ENCODE measurements at regions not wholly inside any gene's neighbourhood (a gene's known extent, or its start where the extent isn't known, plus 50 kb on each side); places are given as distances from the start of the nearest gene placed in this dataset.

- H3K36me3 ChIP-seq (ENCODE audit: control insufficient read depth, insufficient read depth, low read length): no peaks in the 10 kb centered on the region
- no peaks in the 10 kb centered on the region for H3K27me3 ChIP-seq (replicated peaks; ENCODE audit: control insufficient read depth, insufficient read depth, low read length)
- H3K4me3 ChIP-seq (replicated peaks; ENCODE audit: low read depth, low read length): no peak overlapping the region
- no peak for TF ChIP-seq CTCF (IDR thresholded peaks at IDR 0.05; ENCODE audit: insufficient read depth, low read length, poor library complexity, severe bottlenecking)
- DNase-seq (ENCODE audit: extremely low read depth, insufficient read length): no peak
Observed at GRCh38 chr11:38582151-38582550, 1984.1 kb upstream of the RAG2 start.

GRCh38 chr11:38577769-38578168 is 1979.7 kb upstream of the RAG2 start:
- DNase-seq (ENCODE audit: extremely low read depth, insufficient read length): no peak
- H3K27me3 ChIP-seq (replicated peaks; ENCODE audit: control insufficient read depth, insufficient read depth, low read length): no peaks in the 10 kb centered on the region
- no peak for TF ChIP-seq CTCF (IDR thresholded peaks at IDR 0.05; ENCODE audit: insufficient read depth, low read length, poor library complexity, severe bottlenecking)
- no peak overlapping the region for H3K4me3 ChIP-seq (replicated peaks; ENCODE audit: low read depth, low read length)
- H3K36me3 ChIP-seq (ENCODE audit: control insufficient read depth, insufficient read depth, low read length): no peaks in the 10 kb centered on the region

GRCh38 chr11:38562562-38562961 is 1964.5 kb upstream of the RAG2 start:
- no peak for TF ChIP-seq CTCF (IDR thresholded peaks at IDR 0.05; ENCODE audit: insufficient read depth, low read length, poor library complexity, severe bottlenecking)
- DNase-seq (ENCODE audit: extremely low read depth, insufficient read length): no peak

GRCh38 chr11:38553148-38553547 is 1955.1 kb upstream of the RAG2 start:
- no peak overlapping the region for H3K4me3 ChIP-seq (replicated peaks; ENCODE audit: low read depth, low read length)
- H3K27me3 ChIP-seq (replicated peaks; ENCODE audit: control insufficient read depth, insufficient read depth, low read length): no peaks in the 10 kb centered on the region
- DNase-seq (ENCODE audit: extremely low read depth, insufficient read length): no peak
- no peak for TF ChIP-seq CTCF (IDR thresholded peaks at IDR 0.05; ENCODE audit: insufficient read depth, low read length, poor library complexity, severe bottlenecking)
- H3K36me3 ChIP-seq (ENCODE audit: control insufficient read depth, insufficient read depth, low read length): no peaks in the 10 kb centered on the region

More at GRCh38 chr11:38562562-38562961, 1964.5 kb upstream of the RAG2 start:
- H3K36me3 ChIP-seq (ENCODE audit: control insufficient read depth, insufficient read depth, low read length): no peaks in the 10 kb centered on the region
- no peaks in the 10 kb centered on the region for H3K27me3 ChIP-seq (replicated peaks; ENCODE audit: control insufficient read depth, insufficient read depth, low read length)
- no peak overlapping the region for H3K4me3 ChIP-seq (replicated peaks; ENCODE audit: low read depth, low read length)

GRCh38 chr11:38547462-38547861 is 1949.4 kb upstream of the RAG2 start:
- no peak for DNase-seq (ENCODE audit: extremely low read depth, insufficient read length)
- no peaks in the 10 kb centered on the region for H3K27me3 ChIP-seq (replicated peaks; ENCODE audit: control insufficient read depth, insufficient read depth, low read length)
- no peaks in the 10 kb centered on the region for H3K36me3 ChIP-seq (ENCODE audit: control insufficient read depth, insufficient read depth, low read length)
- no peak overlapping the region for H3K4me3 ChIP-seq (replicated peaks; ENCODE audit: low read depth, low read length)
- no peak for TF ChIP-seq CTCF (IDR thresholded peaks at IDR 0.05; ENCODE audit: insufficient read depth, low read length, poor library complexity, severe bottlenecking)

- TF ChIP-seq CTCF (IDR thresholded peaks at IDR 0.05; ENCODE audit: insufficient read depth, low read length, poor library complexity, severe bottlenecking): no peak
- DNase-seq (ENCODE audit: extremely low read depth, insufficient read length): no peak
- no peaks in the 10 kb centered on the region for H3K27me3 ChIP-seq (replicated peaks; ENCODE audit: control insufficient read depth, insufficient read depth, low read length)
- no peaks in the 10 kb centered on the region for H3K36me3 ChIP-seq (ENCODE audit: control insufficient read depth, insufficient read depth, low read length)
- H3K4me3 ChIP-seq (replicated peaks; ENCODE audit: low read depth, low read length): no peak overlapping the region
Observed at GRCh38 chr11:38543986-38544385, 1946.0 kb upstream of the RAG2 start.

Data from GM06990 (cell line).